Trophoblast cell (in vitro differentiated cells and primary cell): ENCODE measurements at regions not wholly inside any gene's neighbourhood (a gene's known extent, or its start where the extent isn't known, plus 50 kb on each side); places are given as distances from the start of the nearest gene placed in this dataset.
"Not testable (repeated sequence)": the region's sequence is repeated elsewhere in the genome, so short reads cannot be mapped to it uniquely, and the experiment has no call there.

Source experiments
- DNase-seq, 2 donors: peaks; one replicate each; pipeline ENCODE4 v3.0.0-alpha.2; 2016
- H2AFZ ChIP-seq: 2 replicates; pipeline ENCODE4 v1.6.1; 2013; ENCODE audit warnings: low read length, moderate library complexity, mild to moderate bottlenecking; ENCODE audit not compliant: insufficient read depth, poor library complexity
- H2AK5ac ChIP-seq: 2 replicates; pipeline ENCODE4 v1.6.1; 2013; ENCODE audit warnings: mild to moderate bottlenecking, low read length
- H2BK120ac ChIP-seq: 2 replicates; pipeline ENCODE4 v1.6.1; 2013; ENCODE audit warnings: low read length, mild to moderate bottlenecking, moderate library complexity; ENCODE audit not compliant: insufficient read depth, poor library complexity
- H2BK12ac ChIP-seq: 2 replicates; pipeline ENCODE4 v1.6.1; 2013; ENCODE audit warnings: mild to moderate bottlenecking, low read length, moderate library complexity
- H2BK5ac ChIP-seq: 2 replicates; pipeline ENCODE4 v1.6.1; 2013; ENCODE audit warnings: low read length, low read depth, moderate library complexity, mild to moderate bottlenecking; ENCODE audit not compliant: poor library complexity
- H3K14ac ChIP-seq: 2 replicates; pipeline ENCODE4 v1.6.1; 2013; ENCODE audit warnings: mild to moderate bottlenecking, low read length
- H3K18ac ChIP-seq: 2 replicates; pipeline ENCODE4 v1.6.1; 2013; ENCODE audit warnings: mild to moderate bottlenecking, low read length
- H3K23ac ChIP-seq: 2 replicates; pipeline ENCODE4 v1.6.1; 2013; ENCODE audit warnings: low read length
- H3K27ac ChIP-seq: 2 replicates; pipeline ENCODE4 v1.5.1; 2013; ENCODE audit warnings: low read depth, mild to moderate bottlenecking, inconsistent platforms, low read length, moderate library complexity
- H3K27me3 ChIP-seq: 2 replicates; pipeline ENCODE4 v1.6.1; 2013; ENCODE audit warnings: inconsistent platforms, mild to moderate bottlenecking, low read length, moderate library complexity; ENCODE audit not compliant: insufficient read depth
- H3K36me3 ChIP-seq, 2 experiments: 1 replicate in 1 of 2; 2 replicates in 1 of 2; pipeline ENCODE4 v1.6.1; 2013; ENCODE audit warnings: low read length in 2 of 2, mild to moderate bottlenecking in 2 of 2, moderate library complexity in 1 of 2; ENCODE audit not compliant: insufficient read depth in 2 of 2, control insufficient read depth in 1 of 2
- H3K4ac ChIP-seq: 2 replicates; pipeline ENCODE4 v1.6.1; 2013; ENCODE audit warnings: low read depth, mild to moderate bottlenecking, low read length, moderate library complexity
- H3K4me1 ChIP-seq, 2 experiments: 1 replicate in 1 of 2; 2 replicates in 1 of 2; pipeline ENCODE4 v1.6.1; 2013; ENCODE audit warnings: low read length in 2 of 2, mild to moderate bottlenecking in 2 of 2, moderate library complexity in 1 of 2; ENCODE audit not compliant: insufficient read depth in 2 of 2, control insufficient read depth in 1 of 2
- H3K4me2 ChIP-seq: 2 replicates; pipeline ENCODE4 v1.6.1; 2013; ENCODE audit warnings: inconsistent platforms, mild to moderate bottlenecking, low read length, moderate library complexity
- H3K4me3 ChIP-seq: 2 replicates; pipeline ENCODE4 v1.5.1; 2013; ENCODE audit warnings: mild to moderate bottlenecking, low read depth, low read length, inconsistent platforms
- H3K79me1 ChIP-seq: one replicate; pipeline ENCODE4 v1.6.1; 2013; ENCODE audit warnings: low read length
- H3K79me2 ChIP-seq: 2 replicates; pipeline ENCODE4 v1.6.1; 2013; ENCODE audit warnings: low read length, mild to moderate bottlenecking; ENCODE audit not compliant: control insufficient read depth, insufficient read depth, poor library complexity
- H3K9ac ChIP-seq: 2 replicates; pipeline ENCODE4 v1.6.1; 2013; ENCODE audit warnings: mild to moderate bottlenecking, low read length
- H3K9me3 ChIP-seq: 2 replicates; pipeline ENCODE4 v1.6.1; 2013; ENCODE audit warnings: low read depth, mild to moderate bottlenecking, control low read depth, inconsistent platforms, low read length; ENCODE audit not compliant: insufficient read depth
- H4K12ac ChIP-seq: 2 replicates; pipeline ENCODE4 v1.6.1; 2013; ENCODE audit warnings: low read depth, mild to moderate bottlenecking, low read length, moderate library complexity
- H4K8ac ChIP-seq: 2 replicates; pipeline ENCODE4 v1.6.1; 2013; ENCODE audit warnings: low read depth, mild to moderate bottlenecking, low read length, moderate library complexity
- H4K91ac ChIP-seq: one replicate; pipeline ENCODE4 v1.6.1; 2013; ENCODE audit warnings: low read depth, mild to moderate bottlenecking, low read length, moderate library complexity
- WGBS: extraction: QIAGEN DNeasy Blood & Tissue Kit; methylation state at CpG from one replicate; pipeline ENCODE4 v1.1.7; 2013; ENCODE audit warnings: missing lambda C conversion rate; ENCODE audit not compliant: insufficient read length, insufficient coverage; ENCODE audit errors: extremely low coverage; 5-methylcytosine and 5-hydroxymethylcytosine counted together

- Histone ChIP-seq H3K23ac (no peak overlapping the region), H3K27ac (peak overlapping the region; percentile 99), H2AK5ac (peak overlapping the region; percentile 74), H3K4me3 (no peak overlapping the region), H2BK120ac (peak overlapping the region; percentile 84), H4K12ac (no peak overlapping the region), H2AFZ (no peak overlapping the region), H3K36me3 (no peaks in the 10 kb centered on the region), H3K9me3 (no peaks in the 10 kb centered on the region), H3K27me3 (no peaks in the 10 kb centered on the region), H2BK5ac (peak overlapping the region; percentile 80), H4K91ac (peak overlapping the region; percentile 78), H3K79me2 (peaks cover 7% of the 10 kb centered on the region), H3K4me2 (no peak overlapping the region), H2BK12ac (peak overlapping the region; percentile 93), H3K79me1 (peaks cover 33% of the 10 kb centered on the region), H3K18ac (peak overlapping the region; percentile 70), H3K4me1 (peaks cover 19 to 24% of the 10 kb centered on the region in 2 experiments), H3K4ac (peak overlapping the region; percentile 21), H4K8ac (peak overlapping the region; percentile 62), H3K14ac (peak overlapping the region; percentile 73), H3K9ac (no peak overlapping the region)
- no peak for DNase-seq
- WGBS: no CpG with 5 or more reads among the region's 7 CpGs
These were observed 76.2 kb upstream of the ZFAND5 start for GRCh38 chr9:72440992-72441847.

- Histone ChIP-seq H3K79me1 (peaks cover 31% of the 10 kb centered on the region), H3K18ac (no peak overlapping the region)
- no CpG with 5 or more reads among the region's 2 CpGs for WGBS
These were observed 75.4 kb upstream of the ZFAND5 start for GRCh38 chr9:72440378-72440777.

GRCh38 chr9:72433616-72434267 is 68.7 kb upstream of the ZFAND5 start:
- no CpG with 5 or more reads among the region's 12 CpGs for WGBS
- not testable (repeated sequence) for H3K9ac ChIP-seq, H3K23ac ChIP-seq, H4K8ac ChIP-seq, H2AK5ac ChIP-seq, H3K79me2 ChIP-seq, H3K18ac ChIP-seq, H3K4me2 ChIP-seq, H3K4ac ChIP-seq, H2BK5ac ChIP-seq, H3K4me1 ChIP-seq, H3K4me3 ChIP-seq, H3K36me3 ChIP-seq, H4K91ac ChIP-seq, H2AFZ ChIP-seq, H3K9me3 ChIP-seq, H2BK12ac ChIP-seq, H4K12ac ChIP-seq, H2BK120ac ChIP-seq, H3K14ac ChIP-seq, H3K79me1 ChIP-seq, H3K27me3 ChIP-seq
- peak overlapping the region; percentile 73 for H3K27ac ChIP-seq
- DNase-seq: peak; percentile 76 to 91

More at GRCh38 chr9:72440378-72440777, 75.4 kb upstream of the ZFAND5 start:
- Histone ChIP-seq H2BK120ac (peak overlapping the region; percentile 35), H4K12ac (no peak overlapping the region), H2BK5ac (peak overlapping the region; percentile 80), H2BK12ac (peak overlapping the region; percentile 67), H3K27me3 (no peaks in the 10 kb centered on the region), H3K79me2 (peaks cover 7% of the 10 kb centered on the region), H3K14ac (peak overlapping the region; percentile 20), H2AFZ (no peak overlapping the region), H4K8ac (no peak overlapping the region), H3K27ac (no peak overlapping the region), H3K4me3 (no peak overlapping the region), H3K9ac (no peak overlapping the region), H3K23ac (no peak overlapping the region), H3K4me2 (no peak overlapping the region), H3K4me1 (peaks cover 19 to 24% of the 10 kb centered on the region in 2 experiments), H3K9me3 (no peaks in the 10 kb centered on the region), H4K91ac (peak overlapping the region; percentile 63), H3K36me3 (no peaks in the 10 kb centered on the region), H2AK5ac (peak overlapping the region; percentile 74), H3K4ac (no peak overlapping the region)
- DNase-seq: no peak

- Histone ChIP-seq H2AFZ (no peak overlapping the region), H2AK5ac (no peak overlapping the region), H4K12ac (no peak overlapping the region), H3K4ac (no peak overlapping the region), H3K14ac (no peak overlapping the region), H2BK12ac (no peak overlapping the region), H3K18ac (no peak overlapping the region), H3K9ac (no peak overlapping the region), H3K79me2 (no peaks in the 10 kb centered on the region), H3K36me3 (no peaks in the 10 kb centered on the region), H3K27ac (no peak overlapping the region), H3K79me1 (no peaks in the 10 kb centered on the region), H3K4me2 (no peak overlapping the region), H3K4me3 (no peak overlapping the region), H3K23ac (no peak overlapping the region), H3K4me1 (peaks cover 0 to 7% of the 10 kb centered on the region in 2 experiments), H2BK5ac (no peak overlapping the region), H2BK120ac (no peak overlapping the region), H4K8ac (no peak overlapping the region), H3K9me3 (no peaks in the 10 kb centered on the region), H3K27me3 (no peaks in the 10 kb centered on the region), H4K91ac (no peak overlapping the region)
- no CpG with 5 or more reads among the region's 4 CpGs for WGBS
- peak; percentile 12 to 77 for DNase-seq
These were observed 66.0 kb upstream of the ZFAND5 start for GRCh38 chr9:72431036-72431435.
